CD4-positive, CD25-positive, alpha-beta regulatory T cell (primary cell): ENCODE measurements at regions not wholly inside any gene's neighbourhood (a gene's known extent, or its start where the extent isn't known, plus 50 kb on each side); places are given as distances from the start of the nearest gene placed in this dataset.
"Not testable (repeated sequence)": the region's sequence is repeated elsewhere in the genome, so short reads cannot be mapped to it uniquely, and the experiment has no call there.

Experiments used
- ATAC-seq, 2 donors: fragments of 150-1000 bp; cut with Tn5 transposase; one replicate each; pipeline ENCODE4 v1.10.0; 2021; ENCODE audit warnings: low read depth in 2 of 2, moderate number of reproducible peaks in 2 of 2, moderate library complexity in 1 of 2
- DNase-seq, 3 donors: peaks; one replicate each; pipeline versions ENCODE4 v3.0.0 to v3.0.0-alpha.2; 2012 to 2022; ENCODE audit warnings: mixed read lengths in 1 of 3
- H3K27ac ChIP-seq: one replicate; pipeline ENCODE4 v1.7.0; 2013; ENCODE audit warnings: mild to moderate bottlenecking, low read length; ENCODE audit not compliant: insufficient read depth, poor library complexity, severe bottlenecking
- H3K27me3 ChIP-seq: one replicate; pipeline ENCODE4 v1.7.0; 2013; ENCODE audit warnings: low read length; ENCODE audit not compliant: control insufficient read depth, insufficient read depth
- H3K36me3 ChIP-seq: one replicate; pipeline ENCODE4 v1.7.0; 2013; ENCODE audit warnings: mild to moderate bottlenecking, low read length, moderate library complexity; ENCODE audit not compliant: control insufficient read depth, insufficient read depth
- H3K4me1 ChIP-seq: 2 replicates; pipeline ENCODE4 v1.7.0; 2013; ENCODE audit warnings: mild to moderate bottlenecking, low read length; ENCODE audit not compliant: insufficient read depth, control insufficient read depth, poor library complexity, severe bottlenecking
- H3K4me3 ChIP-seq: one replicate; pipeline ENCODE4 v1.7.0; 2013; ENCODE audit warnings: low read depth, mild to moderate bottlenecking, low read length, moderate library complexity
- H3K9me3 ChIP-seq, 2 experiments: 1 replicate in 1 of 2; 2 replicates in 1 of 2; pipeline ENCODE4 v1.7.0; 2013; ENCODE audit warnings: low read length in 2 of 2, mild to moderate bottlenecking in 1 of 2, moderate library complexity in 1 of 2; ENCODE audit not compliant: control insufficient read depth in 2 of 2
- H3K27ac Mint-ChIP-seq, 3 donors: one replicate each; pipeline ENCODE4 v1.8.0; 2020 to 2022; ENCODE audit warnings: mild to moderate bottlenecking in 3 of 3, mixed read lengths in 3 of 3, moderate library complexity in 2 of 3
- H3K27me3 Mint-ChIP-seq: one replicate; pipeline ENCODE4 v1.8.0; 2022; ENCODE audit warnings: mild to moderate bottlenecking, mixed read lengths
- H3K36me3 Mint-ChIP-seq: one replicate; pipeline ENCODE4 v1.8.0; 2020; ENCODE audit warnings: mixed read lengths
- H3K4me1 Mint-ChIP-seq, 4 donors: one replicate each; pipeline ENCODE4 v1.8.0; 2020 to 2022; ENCODE audit warnings: mixed read lengths in 4 of 4, mild to moderate bottlenecking in 1 of 4
- H3K4me3 Mint-ChIP-seq, 4 donors: one replicate each; pipeline ENCODE4 v1.8.0; 2020 to 2022; ENCODE audit warnings: mild to moderate bottlenecking in 4 of 4, mixed read lengths in 4 of 4, moderate library complexity in 3 of 4
- H3K9me3 Mint-ChIP-seq, 7 donors: one replicate each; pipeline ENCODE4 v1.8.0; 2020 to 2022; ENCODE audit warnings: mixed read lengths in 7 of 7, mild to moderate bottlenecking in 3 of 7, moderate library complexity in 2 of 7

DNA sequence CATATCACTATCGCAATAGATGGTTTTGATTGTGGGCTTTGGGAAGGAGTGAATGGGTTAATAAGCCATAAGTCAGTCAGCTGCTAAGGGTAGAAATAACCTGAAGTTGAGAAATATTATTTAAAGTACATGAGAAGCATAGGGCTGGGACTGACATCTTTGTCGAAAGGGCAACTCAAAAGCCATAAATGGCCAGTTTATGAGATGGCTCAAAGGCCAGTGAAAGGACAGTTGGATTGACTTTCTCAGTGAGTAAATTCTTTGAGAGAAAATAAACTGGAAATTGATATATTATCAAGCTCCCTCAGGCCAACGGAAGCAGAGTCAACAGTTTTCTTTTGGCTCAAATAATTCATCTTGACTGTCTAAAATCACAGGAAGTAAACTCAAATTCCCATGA is 419.8 kb downstream of the NSUN3 start:
- H3K36me3 Mint-ChIP-seq: no peaks in the 10 kb centered on the region
- no peak overlapping the region for H3K27ac Mint-ChIP-seq
- ATAC-seq: no peak
- no peak overlapping the region for H3K4me3 ChIP-seq
- H3K27me3 ChIP-seq: no peaks in the 10 kb centered on the region
- no peaks in the 10 kb centered on the region for H3K9me3 ChIP-seq
- DNase-seq: no peak
- no peaks in the 10 kb centered on the region for H3K4me1 Mint-ChIP-seq
- H3K9me3 Mint-ChIP-seq: peaks cover 0 to 5% (median 2%) of the 10 kb centered on the region in 7 donors
- no peaks in the 10 kb centered on the region for H3K27me3 Mint-ChIP-seq
- no peaks in the 10 kb centered on the region for H3K4me1 ChIP-seq
- no peak overlapping the region for H3K27ac ChIP-seq
- H3K36me3 ChIP-seq: no peaks in the 10 kb centered on the region
- H3K4me3 Mint-ChIP-seq: no peak overlapping the region

DNA sequence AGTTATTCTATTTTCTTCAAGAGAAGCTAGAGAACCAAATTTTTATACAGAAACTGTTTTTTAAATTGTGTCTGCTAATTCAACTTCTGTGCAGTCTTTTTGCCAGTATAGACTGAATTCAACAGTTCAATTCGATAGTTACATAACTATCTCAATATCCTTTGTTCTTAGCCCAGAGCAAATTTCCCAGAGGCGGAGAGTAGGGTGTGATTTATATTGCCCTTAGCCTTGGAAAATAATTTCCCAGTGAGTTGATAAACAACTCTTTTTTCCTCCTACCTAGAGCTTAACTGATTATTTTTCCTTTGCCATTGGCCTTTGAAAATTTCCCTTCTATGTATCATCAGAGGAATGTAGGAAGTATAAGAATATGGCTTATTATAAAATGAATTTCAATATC is 420.5 kb downstream of the NSUN3 start:
- Mint-ChIP-seq H3K9me3 (peaks cover 0 to 5% (median 2%) of the 10 kb centered on the region in 7 donors), H3K4me3 (no peak overlapping the region), H3K4me1 (no peaks in the 10 kb centered on the region), H3K36me3 (no peaks in the 10 kb centered on the region), H3K27ac (no peak overlapping the region), H3K27me3 (no peaks in the 10 kb centered on the region)
- no peak for DNase-seq
- Histone ChIP-seq H3K4me3 (no peak overlapping the region), H3K27me3 (no peaks in the 10 kb centered on the region), H3K9me3 (no peaks in the 10 kb centered on the region), H3K36me3 (no peaks in the 10 kb centered on the region), H3K27ac (no peak overlapping the region), H3K4me1 (no peaks in the 10 kb centered on the region)
- no peak for ATAC-seq

DNA sequence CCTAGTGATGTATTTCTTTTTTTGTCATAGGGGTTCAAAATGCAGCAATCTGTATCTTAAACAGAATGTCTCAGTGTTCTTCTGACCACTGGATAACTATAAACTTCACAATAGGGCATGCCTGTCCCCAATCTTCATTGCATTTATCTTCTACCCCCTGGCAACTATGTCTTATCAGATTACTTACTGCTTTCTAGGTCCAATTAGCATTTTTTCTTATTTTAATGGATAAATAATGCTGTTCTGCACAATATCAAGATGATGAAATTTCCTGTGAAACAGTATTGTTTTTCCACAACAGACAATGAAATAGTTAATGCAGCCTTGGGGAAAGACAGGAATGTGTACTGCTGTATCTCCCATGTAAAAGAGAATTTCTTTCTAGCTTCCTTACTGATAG is 432.1 kb downstream of the NSUN3 start:
- DNase-seq (no peak), ATAC-seq (no peak)
- Mint-ChIP-seq H3K4me3 (no peak overlapping the region), H3K9me3 (peaks cover 4 to 15% (median 5%) of the 10 kb centered on the region in 7 donors), H3K27me3 (no peaks in the 10 kb centered on the region), H3K27ac (no peak overlapping the region), H3K4me1 (no peaks in the 10 kb centered on the region), H3K36me3 (no peaks in the 10 kb centered on the region)
- no peak overlapping the region for H3K27ac ChIP-seq
- no peaks in the 10 kb centered on the region for H3K9me3 ChIP-seq
- H3K4me3 ChIP-seq: no peak overlapping the region
- H3K36me3 ChIP-seq: no peaks in the 10 kb centered on the region
- no peaks in the 10 kb centered on the region for H3K4me1 ChIP-seq
- H3K27me3 ChIP-seq: no peaks in the 10 kb centered on the region

DNA sequence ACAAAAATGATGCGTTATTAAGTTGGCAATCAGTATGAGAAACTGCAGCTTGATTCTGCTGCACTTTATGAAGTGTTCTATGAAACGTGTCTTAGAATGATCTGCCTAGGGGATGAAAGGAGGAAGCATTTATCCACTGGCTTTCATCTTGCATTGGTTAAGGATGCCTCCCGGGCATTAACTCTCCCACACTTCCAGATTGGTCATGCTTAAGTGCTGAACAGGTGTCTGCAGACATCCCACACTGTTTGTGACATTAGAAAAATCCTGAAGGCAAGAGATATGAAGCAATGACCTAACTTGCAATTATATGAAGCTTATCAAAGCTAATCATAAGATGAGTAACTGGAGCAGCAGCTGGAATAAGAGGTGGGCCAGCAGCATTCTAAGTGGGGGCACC is 437.3 kb downstream of the NSUN3 start:
- H3K27me3 Mint-ChIP-seq: no peaks in the 10 kb centered on the region
- H3K27me3 ChIP-seq: no peaks in the 10 kb centered on the region
- no peaks in the 10 kb centered on the region for H3K36me3 Mint-ChIP-seq
- H3K9me3 ChIP-seq: no peaks in the 10 kb centered on the region
- H3K4me1 Mint-ChIP-seq: no peaks in the 10 kb centered on the region
- no peak overlapping the region for H3K27ac Mint-ChIP-seq
- peaks cover 2 to 26% (median 7%) of the 10 kb centered on the region in 7 donors for H3K9me3 Mint-ChIP-seq
- ATAC-seq (no peak), DNase-seq (no peak)
- H3K4me1 ChIP-seq: no peaks in the 10 kb centered on the region
- H3K27ac ChIP-seq: no peak overlapping the region
- no peak overlapping the region for H3K4me3 ChIP-seq
- no peak overlapping the region for H3K4me3 Mint-ChIP-seq
- H3K36me3 ChIP-seq: no peaks in the 10 kb centered on the region

DNA sequence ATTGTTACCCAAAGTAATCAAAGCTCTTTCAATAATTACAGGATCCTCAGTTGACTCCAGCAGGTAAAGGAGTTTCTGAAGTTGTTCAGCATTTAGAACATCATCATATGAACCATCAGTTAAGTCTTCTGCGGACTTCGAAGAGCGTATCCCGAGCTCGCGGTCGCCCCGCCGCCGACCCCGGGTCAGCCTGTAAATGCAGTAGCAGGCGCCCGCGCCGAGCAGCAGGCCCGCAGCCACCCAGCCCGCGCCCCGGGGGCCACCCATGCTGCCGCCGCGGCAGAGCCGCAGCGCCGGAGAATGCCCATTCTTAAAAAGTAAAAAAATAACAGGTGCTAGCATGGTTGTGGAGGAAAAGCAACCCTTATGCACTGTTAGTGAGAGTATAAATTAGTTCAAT is 444.5 kb downstream of the NSUN3 start:
- H3K4me1 ChIP-seq, H3K27me3 Mint-ChIP-seq, H3K36me3 ChIP-seq, H3K27ac ChIP-seq, H3K4me3 Mint-ChIP-seq, H3K27me3 ChIP-seq, H3K27ac Mint-ChIP-seq, H3K36me3 Mint-ChIP-seq, H3K9me3 ChIP-seq, DNase-seq, ATAC-seq, H3K4me3 ChIP-seq, H3K4me1 Mint-ChIP-seq: not testable (repeated sequence)
- H3K9me3 Mint-ChIP-seq: peaks cover 0 to 18% (median 3%) of the 10 kb centered on the region in 7 donors

DNA sequence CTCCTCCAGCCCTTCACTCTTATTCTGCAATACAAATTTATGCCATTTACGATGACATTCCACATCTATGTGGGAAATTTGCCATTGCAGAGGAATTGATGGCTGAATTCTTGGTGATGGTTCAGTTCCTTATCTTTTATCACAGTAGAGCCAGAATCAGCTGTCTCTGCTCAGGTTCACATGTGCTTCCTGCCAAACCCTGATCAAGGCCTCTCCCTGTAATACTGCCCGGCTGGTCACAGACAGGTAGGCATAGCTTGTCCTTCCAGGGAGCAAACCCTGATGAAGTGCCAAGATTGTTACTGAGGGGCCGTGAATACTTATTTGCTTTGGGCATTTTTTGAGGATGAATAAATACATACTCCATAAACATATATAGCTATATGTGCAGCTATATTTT is 450.0 kb downstream of the NSUN3 start:
- no peak for ATAC-seq
- H3K27me3 Mint-ChIP-seq: no peaks in the 10 kb centered on the region
- peaks cover 0 to 14% (median 0%) of the 10 kb centered on the region in 7 donors for H3K9me3 Mint-ChIP-seq
- Histone ChIP-seq H3K9me3 (no peaks in the 10 kb centered on the region), H3K4me3 (no peak overlapping the region), H3K36me3 (no peaks in the 10 kb centered on the region), H3K27me3 (no peaks in the 10 kb centered on the region), H3K4me1 (no peaks in the 10 kb centered on the region), H3K27ac (no peak overlapping the region)
- H3K4me1 Mint-ChIP-seq: no peaks in the 10 kb centered on the region
- DNase-seq: no peak
- no peaks in the 10 kb centered on the region for H3K36me3 Mint-ChIP-seq
- no peak overlapping the region for H3K27ac Mint-ChIP-seq
- no peak overlapping the region for H3K4me3 Mint-ChIP-seq

DNA sequence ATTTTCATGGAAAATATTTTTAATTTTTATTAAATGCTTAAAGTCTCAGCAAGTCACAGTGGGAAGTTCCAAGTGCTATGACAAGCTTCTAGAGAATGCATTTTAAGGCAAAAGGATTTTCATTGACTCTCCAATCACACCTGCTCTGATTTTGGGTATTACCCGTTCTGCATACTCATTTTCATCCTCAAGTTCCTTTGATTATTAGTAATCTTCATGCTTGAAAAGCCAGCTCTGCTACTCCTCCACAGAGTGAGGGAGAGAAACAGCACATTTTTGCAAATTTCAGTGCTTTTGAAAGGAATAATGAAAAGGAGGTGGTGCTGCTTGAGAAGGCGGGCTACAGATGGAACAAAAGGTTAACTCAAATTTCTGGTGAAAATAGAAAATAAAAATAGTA is 450.7 kb downstream of the NSUN3 start:
- no peaks in the 10 kb centered on the region for H3K27me3 Mint-ChIP-seq
- ATAC-seq: no peak
- no peak overlapping the region for H3K4me3 Mint-ChIP-seq

DNA sequence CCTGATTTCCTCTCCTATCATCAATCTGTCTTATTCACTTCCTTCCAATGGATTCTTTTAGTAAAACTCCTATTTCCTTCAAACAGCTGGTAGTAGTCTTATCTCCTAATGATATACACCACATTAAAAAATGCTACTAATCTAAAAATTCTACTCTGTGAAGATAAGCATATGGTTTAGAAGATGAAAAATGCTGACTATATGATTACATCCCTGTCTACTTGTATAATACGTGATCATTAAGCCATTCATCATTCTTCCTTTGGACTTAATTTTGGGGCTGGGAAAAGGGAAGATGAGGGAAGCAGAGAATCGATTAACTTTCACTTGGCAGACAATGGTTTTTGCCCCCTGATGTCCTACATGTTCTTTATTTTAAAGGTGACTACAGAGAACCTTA is 453.1 kb downstream of the NSUN3 start:
- no peak for DNase-seq
- H3K4me3 Mint-ChIP-seq: no peak overlapping the region

More for the DNA sequence above, 450.7 kb downstream of the NSUN3 start:
- no peak overlapping the region for H3K27ac ChIP-seq
- no peaks in the 10 kb centered on the region for H3K27me3 ChIP-seq
- Mint-ChIP-seq H3K4me1 (no peaks in the 10 kb centered on the region), H3K36me3 (no peaks in the 10 kb centered on the region), H3K27ac (no peak overlapping the region), H3K9me3 (peaks cover 0 to 14% (median 0%) of the 10 kb centered on the region in 7 donors)
- H3K4me3 ChIP-seq: no peak overlapping the region
- H3K9me3 ChIP-seq: no peaks in the 10 kb centered on the region
- no peak for DNase-seq
- no peaks in the 10 kb centered on the region for H3K36me3 ChIP-seq
- no peaks in the 10 kb centered on the region for H3K4me1 ChIP-seq

More for the DNA sequence above, 453.1 kb downstream of the NSUN3 start:
- Mint-ChIP-seq H3K27me3 (no peaks in the 10 kb centered on the region), H3K9me3 (peaks cover 0 to 10% (median 1%) of the 10 kb centered on the region in 7 donors), H3K27ac (no peak overlapping the region), H3K36me3 (no peaks in the 10 kb centered on the region), H3K4me1 (no peaks in the 10 kb centered on the region)
- Histone ChIP-seq H3K27ac (no peak overlapping the region), H3K36me3 (no peaks in the 10 kb centered on the region), H3K9me3 (no peaks in the 10 kb centered on the region), H3K4me3 (no peak overlapping the region), H3K4me1 (no peaks in the 10 kb centered on the region), H3K27me3 (no peaks in the 10 kb centered on the region)
- no peak for ATAC-seq
